Muscle layer of duodenum (tissue), 2 donors: ENCODE measurements at regions not wholly inside any gene's neighbourhood (a gene's known extent, or its start where the extent isn't known, plus 50 kb on each side); places are given as distances from the start of the nearest gene placed in this dataset.

Experiments used
- H3K27ac ChIP-seq: one replicate; pipeline ENCODE4 v1.7.0; 2013; ENCODE audit warnings: mild to moderate bottlenecking, low read length
- H3K27me3 ChIP-seq: one replicate; pipeline ENCODE4 v1.7.0; 2013; ENCODE audit warnings: low read depth, mild to moderate bottlenecking, control low read depth, low read length
- H3K36me3 ChIP-seq, 2 donors: one replicate each; pipeline ENCODE4 v1.7.0; 2013; ENCODE audit warnings: low read length in 2 of 2, control low read depth in 1 of 2, mild to moderate bottlenecking in 1 of 2; ENCODE audit not compliant: insufficient read depth in 2 of 2, control insufficient read depth in 1 of 2
- H3K4me1 ChIP-seq, 2 donors: one replicate each; pipeline ENCODE4 v1.7.0; 2013; ENCODE audit warnings: low read length in 2 of 2, mild to moderate bottlenecking in 2 of 2, control low read depth in 1 of 2, moderate library complexity in 1 of 2; ENCODE audit not compliant: insufficient read depth in 2 of 2, control insufficient read depth in 1 of 2
- H3K4me3 ChIP-seq, 2 donors: one replicate each; pipeline ENCODE4 v1.7.0; 2013; ENCODE audit warnings: low read length in 2 of 2, low read depth in 1 of 2, mild to moderate bottlenecking in 1 of 2
- H3K9me3 ChIP-seq, 2 donors: one replicate each; pipeline ENCODE4 v1.7.0; 2013; ENCODE audit warnings: low read length in 2 of 2, control low read depth in 1 of 2, mild to moderate bottlenecking in 1 of 2; ENCODE audit not compliant: control insufficient read depth in 1 of 2
- donor health status: healthy.

DNA sequence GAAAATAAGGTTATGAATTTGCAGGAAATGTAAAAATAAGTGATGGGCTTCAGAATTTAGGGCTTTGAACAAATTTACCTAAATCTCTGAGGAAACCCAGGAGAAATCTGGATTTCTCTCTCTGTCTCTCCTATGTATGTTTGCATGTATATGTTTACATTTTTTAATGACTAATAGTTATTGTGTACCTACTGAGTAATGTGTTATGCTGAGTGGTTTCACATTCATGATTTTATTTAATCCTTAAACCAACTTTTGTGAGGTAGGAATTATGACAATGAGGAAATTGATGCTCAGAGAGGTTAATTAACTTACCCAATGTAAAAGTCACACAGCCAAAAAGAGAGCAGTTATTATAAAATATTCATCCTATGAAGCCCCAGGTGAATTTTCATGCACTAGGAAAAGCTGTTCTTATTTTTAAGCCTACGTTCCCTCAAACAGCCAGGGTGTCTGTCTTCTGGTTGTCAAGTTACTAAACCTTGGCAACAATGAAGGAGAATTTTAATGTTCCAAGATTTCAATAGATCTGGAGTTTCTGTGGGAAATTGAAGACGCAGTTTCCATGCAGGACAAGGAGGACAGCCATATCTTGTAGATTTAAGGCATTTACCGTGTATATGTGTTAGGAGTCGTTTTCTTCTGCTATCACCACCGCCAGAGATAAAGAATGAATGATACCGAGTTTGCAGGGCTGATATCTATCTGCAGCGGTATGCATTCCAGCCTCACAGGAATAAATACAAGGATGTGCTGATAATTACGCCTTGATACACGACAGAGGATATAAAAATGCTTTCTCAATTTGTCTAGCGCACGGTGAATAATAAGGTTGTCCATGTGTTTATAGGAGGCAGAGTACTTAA lies 484.8 kb downstream of the ZSWIM6 start:
- no peak overlapping the region for H3K4me3 ChIP-seq
- H3K36me3 ChIP-seq: no peaks in the 10 kb centered on the region
- no peak overlapping the region for H3K27ac ChIP-seq
- H3K4me1 ChIP-seq: peaks cover 0 to 7% of the 10 kb centered on the region in 2 donors
- no peaks in the 10 kb centered on the region for H3K9me3 ChIP-seq
- no peaks in the 10 kb centered on the region for H3K27me3 ChIP-seq

DNA sequence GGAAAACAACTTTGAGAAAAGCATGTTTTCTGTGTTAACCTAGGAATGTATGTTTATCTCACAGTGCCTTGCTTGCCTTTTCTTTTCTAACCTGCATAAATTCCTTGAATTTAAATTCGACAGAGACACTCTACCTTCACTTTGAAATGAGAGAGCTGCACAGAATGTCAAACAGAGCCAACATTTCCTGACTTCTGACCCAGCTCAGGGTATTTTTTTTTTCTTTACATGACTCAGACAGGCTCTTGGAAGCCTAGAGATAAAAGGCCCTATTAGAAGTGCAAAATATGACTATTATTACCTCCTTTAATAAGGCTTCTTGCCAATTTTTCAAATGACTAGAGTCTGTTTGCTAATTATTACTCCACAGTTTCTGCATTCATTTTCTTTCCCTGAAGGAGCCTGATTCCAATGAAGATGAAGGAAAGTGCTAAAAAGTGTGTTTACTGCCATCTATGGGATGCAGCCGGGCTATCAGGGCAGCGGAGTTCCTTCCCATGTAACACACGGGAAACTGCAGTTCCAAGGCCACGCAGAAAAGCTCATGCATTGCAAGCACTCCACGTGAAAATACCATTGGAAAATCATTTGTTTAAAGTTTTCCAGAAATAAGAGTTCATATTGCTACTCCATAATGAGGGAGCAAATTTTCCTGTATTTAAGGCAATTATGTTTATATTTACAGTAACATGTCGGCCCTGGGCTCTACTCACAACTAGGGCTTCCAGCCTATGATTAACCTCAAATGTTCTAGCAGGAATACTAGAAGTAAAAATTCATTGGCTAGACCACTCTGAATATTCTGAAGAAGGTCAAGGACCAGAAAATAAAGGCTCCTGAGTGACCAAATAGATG lies 485.6 kb downstream of the ZSWIM6 start:
- H3K27me3 ChIP-seq: no peaks in the 10 kb centered on the region
- H3K27ac ChIP-seq: no peak overlapping the region

DNA sequence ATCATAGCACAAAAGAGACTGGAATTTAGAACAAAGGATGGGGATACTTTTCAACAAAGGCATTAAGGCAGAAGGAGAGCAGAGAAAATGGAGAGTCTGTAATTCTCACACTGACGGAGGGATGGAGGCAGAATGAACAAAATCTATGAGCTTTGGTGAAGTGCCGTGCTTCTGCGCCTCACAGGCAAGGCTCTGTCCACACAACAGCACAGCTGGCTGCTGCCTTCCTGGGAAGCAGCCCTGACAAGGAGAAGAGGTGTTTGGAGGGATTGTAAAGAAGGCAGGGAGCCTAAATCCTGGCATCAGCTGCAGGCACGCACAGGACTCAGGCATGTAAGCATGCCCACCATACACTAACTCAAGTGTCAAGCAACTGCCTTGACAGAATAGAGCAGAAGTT lies 485.2 kb upstream of the KIF2A start:
- H3K4me3 ChIP-seq: no peak overlapping the region

More for the DNA sequence above, 485.6 kb downstream of the ZSWIM6 start:
- H3K36me3 ChIP-seq: no peaks in the 10 kb centered on the region
- H3K4me3 ChIP-seq: no peak overlapping the region
- H3K9me3 ChIP-seq: no peaks in the 10 kb centered on the region
- H3K4me1 ChIP-seq: peaks cover 0 to 7% of the 10 kb centered on the region in 2 donors

DNA sequence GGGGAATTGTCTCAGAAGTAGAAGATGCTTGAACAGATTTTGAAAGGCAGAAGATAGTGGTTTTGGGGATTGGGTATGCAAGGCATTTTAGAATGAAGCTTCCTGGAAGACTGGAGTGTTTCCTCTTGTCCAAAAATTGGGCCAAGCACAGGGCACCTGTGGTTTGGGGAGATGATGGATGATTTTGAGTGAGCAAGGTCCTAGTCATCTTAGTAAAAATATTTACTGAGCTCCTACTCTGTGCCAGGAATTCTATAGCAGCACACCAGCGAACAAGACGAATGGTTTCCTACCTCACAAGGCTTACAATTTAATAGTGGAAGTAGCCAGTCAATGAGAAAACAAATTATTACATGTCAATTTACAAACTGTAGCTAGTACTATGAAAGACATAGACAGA lies 484.4 kb upstream of the KIF2A start:
- H3K4me1 ChIP-seq: peaks cover 0 to 7% of the 10 kb centered on the region in 2 donors
- no peaks in the 10 kb centered on the region for H3K27me3 ChIP-seq
- H3K27ac ChIP-seq: no peak overlapping the region
- H3K36me3 ChIP-seq: no peaks in the 10 kb centered on the region
- H3K9me3 ChIP-seq: no peaks in the 10 kb centered on the region
- no peak overlapping the region for H3K4me3 ChIP-seq

More for the DNA sequence above, 485.2 kb upstream of the KIF2A start:
- H3K27me3 ChIP-seq: no peaks in the 10 kb centered on the region
- H3K27ac ChIP-seq: no peak overlapping the region
- no peaks in the 10 kb centered on the region for H3K36me3 ChIP-seq
- H3K9me3 ChIP-seq: no peaks in the 10 kb centered on the region
- H3K4me1 ChIP-seq: peaks cover 0 to 7% of the 10 kb centered on the region in 2 donors

DNA sequence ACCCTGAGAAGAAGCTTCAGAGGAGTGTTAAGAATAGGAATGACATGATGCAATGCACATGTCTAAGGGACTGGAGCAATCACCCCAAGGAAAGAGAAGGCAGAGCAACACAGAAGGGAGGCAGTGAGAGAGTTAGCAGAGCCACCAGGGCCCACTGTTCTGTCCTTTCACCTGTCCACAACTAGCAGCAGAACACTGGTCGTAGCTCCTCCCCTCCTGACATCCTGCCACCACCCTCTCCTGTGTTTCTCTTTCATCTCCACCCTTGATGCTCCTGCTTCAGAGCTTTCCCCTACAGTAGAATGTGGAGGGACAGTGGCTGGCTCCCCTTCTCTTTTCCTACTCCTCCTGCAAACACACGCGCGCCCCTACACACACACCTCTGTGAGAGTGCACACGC lies 483.4 kb upstream of the KIF2A start:
- Histone ChIP-seq H3K9me3 (no peaks in the 10 kb centered on the region), H3K27me3 (no peaks in the 10 kb centered on the region), H3K36me3 (no peaks in the 10 kb centered on the region), H3K4me1 (no peaks in the 10 kb centered on the region), H3K27ac (no peak overlapping the region), H3K4me3 (no peak overlapping the region)

DNA sequence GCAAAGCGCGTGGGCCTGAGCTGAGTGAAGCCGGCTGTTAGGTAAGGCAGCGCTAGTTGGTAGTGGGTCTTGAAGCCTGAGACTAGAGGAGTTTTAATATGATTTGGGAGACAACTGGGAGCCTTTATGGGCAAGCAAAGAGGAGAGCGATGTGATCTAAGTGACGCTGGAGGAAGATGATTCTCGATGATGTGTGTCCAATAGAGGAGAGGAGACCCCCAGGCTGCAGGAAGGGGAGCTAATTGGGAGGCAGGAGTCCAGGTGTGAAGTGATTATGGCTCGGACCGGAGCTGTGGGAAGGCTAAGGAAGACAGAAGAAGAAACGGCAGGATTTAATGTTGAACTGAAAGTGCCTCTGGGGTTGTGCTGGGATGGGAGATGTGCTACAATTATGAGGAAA lies 482.9 kb upstream of the KIF2A start:
- no peak overlapping the region for H3K27ac ChIP-seq
- no peaks in the 10 kb centered on the region for H3K4me1 ChIP-seq
- H3K27me3 ChIP-seq: no peaks in the 10 kb centered on the region
- no peaks in the 10 kb centered on the region for H3K9me3 ChIP-seq
- H3K4me3 ChIP-seq: no peak overlapping the region
- no peaks in the 10 kb centered on the region for H3K36me3 ChIP-seq

DNA sequence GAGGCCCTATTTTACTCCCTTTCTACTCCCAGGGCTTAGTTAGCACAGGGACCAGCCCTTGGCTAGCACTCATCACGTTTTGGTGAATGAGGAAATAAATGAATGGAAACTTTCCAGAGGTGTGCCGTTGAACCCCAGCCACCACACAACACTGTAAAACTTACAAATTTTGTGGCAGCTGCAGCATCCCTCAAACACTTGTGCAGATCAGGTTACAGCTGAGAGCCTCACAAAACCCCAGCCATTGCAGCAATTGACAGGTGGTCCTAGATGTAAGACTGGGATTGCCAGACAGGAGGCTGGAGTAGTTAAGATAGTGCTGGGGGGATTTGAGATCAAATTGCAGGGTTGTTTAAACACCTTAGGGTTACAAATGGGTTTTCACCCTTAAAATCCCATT lies 482.2 kb upstream of the KIF2A start:
- Histone ChIP-seq H3K27me3 (no peaks in the 10 kb centered on the region), H3K9me3 (no peaks in the 10 kb centered on the region), H3K4me3 (no peak overlapping the region), H3K27ac (no peak overlapping the region), H3K4me1 (no peaks in the 10 kb centered on the region), H3K36me3 (no peaks in the 10 kb centered on the region)

DNA sequence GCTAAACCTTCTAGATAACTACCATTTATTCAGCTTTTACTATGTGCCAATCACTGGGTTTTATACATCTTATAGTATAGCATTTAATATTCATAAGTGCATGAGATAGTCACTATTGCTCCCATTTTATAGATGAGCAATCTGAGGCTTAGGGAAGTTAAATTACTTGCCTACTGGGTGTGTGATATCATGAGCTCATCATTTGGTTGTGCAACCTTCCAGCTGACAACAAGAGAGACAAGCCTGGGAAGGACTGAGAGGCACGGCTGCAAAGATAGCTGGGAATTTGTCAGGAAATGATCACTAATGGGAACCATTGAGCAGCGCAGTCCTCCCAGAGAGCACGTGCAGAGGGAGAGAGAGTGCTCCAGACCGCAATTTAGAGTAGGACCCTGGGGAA lies 481.6 kb upstream of the KIF2A start:
- H3K36me3 ChIP-seq: no peaks in the 10 kb centered on the region
- H3K9me3 ChIP-seq: no peaks in the 10 kb centered on the region
- H3K27ac ChIP-seq: no peak overlapping the region
- no peak overlapping the region for H3K4me3 ChIP-seq
- no peaks in the 10 kb centered on the region for H3K4me1 ChIP-seq
- no peaks in the 10 kb centered on the region for H3K27me3 ChIP-seq

DNA sequence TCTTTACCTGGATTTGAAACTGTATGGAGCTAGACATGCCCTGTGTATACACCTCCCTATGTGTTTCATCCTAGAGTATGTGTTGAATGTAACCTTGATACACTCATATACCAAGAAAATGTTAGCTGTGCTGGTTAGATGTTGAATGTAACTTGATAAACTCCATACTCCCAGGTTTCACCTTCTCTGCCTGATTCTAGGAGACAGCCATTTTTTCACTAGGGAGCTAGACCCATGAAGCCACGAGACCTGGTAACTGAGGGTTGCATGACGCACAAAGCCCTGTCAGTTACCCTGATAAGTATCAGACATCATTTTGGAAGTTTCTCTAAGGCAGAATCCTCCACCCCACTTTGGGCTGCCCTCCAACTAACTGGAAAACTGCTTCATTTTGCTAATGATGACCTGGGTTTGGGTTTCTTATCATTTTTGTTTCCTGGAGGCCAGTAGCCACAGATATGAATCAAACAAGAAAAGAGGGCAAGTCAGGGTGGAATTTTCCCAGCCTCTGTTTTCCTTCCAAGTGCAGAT lies 478.5 kb upstream of the KIF2A start:
- no peaks in the 10 kb centered on the region for H3K9me3 ChIP-seq
- H3K27ac ChIP-seq: no peak overlapping the region
- H3K4me1 ChIP-seq: no peaks in the 10 kb centered on the region
- no peaks in the 10 kb centered on the region for H3K36me3 ChIP-seq
- H3K27me3 ChIP-seq: no peaks in the 10 kb centered on the region
- H3K4me3 ChIP-seq: no peak overlapping the region

DNA sequence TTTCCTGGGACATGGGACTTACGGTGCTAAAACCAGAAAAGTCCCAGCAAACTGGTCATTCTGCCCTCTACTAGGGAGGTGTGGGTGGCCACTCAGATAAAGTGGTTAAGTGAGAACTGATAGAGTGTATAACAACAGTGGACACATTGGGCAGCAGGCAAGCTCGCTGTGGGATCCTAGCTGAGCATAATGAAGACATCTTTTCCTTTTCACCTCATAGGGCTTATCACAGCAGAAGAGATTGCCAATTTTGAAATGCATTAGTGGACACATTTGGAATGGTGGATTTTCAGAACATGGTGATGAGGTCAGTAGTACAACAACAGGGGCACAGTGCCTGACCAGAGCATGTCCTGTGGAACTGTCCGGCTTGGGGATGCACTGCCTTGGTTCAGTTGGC lies 477.1 kb upstream of the KIF2A start:
- H3K27ac ChIP-seq: no peak overlapping the region
- H3K4me1 ChIP-seq: no peaks in the 10 kb centered on the region
- no peaks in the 10 kb centered on the region for H3K36me3 ChIP-seq
- H3K4me3 ChIP-seq: no peak overlapping the region
- no peaks in the 10 kb centered on the region for H3K9me3 ChIP-seq
- no peaks in the 10 kb centered on the region for H3K27me3 ChIP-seq

DNA sequence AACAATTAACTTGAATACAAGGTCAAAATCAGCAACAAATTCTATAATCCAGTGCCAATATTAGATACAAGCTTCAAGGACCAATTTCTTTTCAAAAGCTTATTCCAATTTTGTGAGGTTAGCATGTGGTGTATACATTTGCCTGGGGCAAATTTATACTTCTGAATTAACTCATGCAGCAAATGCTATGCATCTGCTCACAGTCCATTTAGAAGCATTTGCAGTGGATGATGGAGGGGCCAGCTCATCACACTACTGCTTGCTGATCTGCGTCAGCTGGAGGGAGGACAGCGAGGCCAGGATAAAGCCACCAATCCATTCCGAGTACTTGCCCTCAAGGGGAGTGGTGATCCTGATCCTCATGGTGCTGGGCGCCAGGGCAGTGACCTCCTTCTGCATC lies 474.3 kb upstream of the KIF2A start:
- no peak overlapping the region for H3K4me3 ChIP-seq
- H3K9me3 ChIP-seq: no peaks in the 10 kb centered on the region
- H3K36me3 ChIP-seq: no peaks in the 10 kb centered on the region
- no peak overlapping the region for H3K27ac ChIP-seq
- no peaks in the 10 kb centered on the region for H3K4me1 ChIP-seq
- no peaks in the 10 kb centered on the region for H3K27me3 ChIP-seq
